ENCODE measurements at regions not wholly inside any gene's neighbourhood (a gene's known extent, or its start where the extent isn't known, plus 50 kb on each side); places are given as distances from the start of the nearest gene placed in this dataset.

DNA sequence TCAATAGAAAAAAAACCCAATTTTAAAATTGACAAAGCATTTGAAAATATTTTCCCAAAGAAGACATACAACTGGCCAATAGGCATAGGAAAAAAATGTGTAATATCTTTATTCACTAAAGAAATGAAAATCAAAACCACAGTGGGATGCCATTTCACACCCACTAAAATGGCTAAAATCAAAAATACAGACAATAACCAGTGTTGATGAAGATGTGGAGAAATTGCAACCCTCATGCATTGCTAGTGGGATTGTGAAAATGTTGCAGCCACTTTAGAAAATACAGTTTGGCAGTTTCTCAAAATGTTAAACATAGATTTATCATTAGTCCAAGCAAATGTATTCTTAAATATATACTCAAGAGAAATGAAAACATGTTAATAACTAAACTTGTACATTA lies 315.1 kb upstream of the GPR149 start:
- no peaks in the 10 kb centered on the region for H3K27me3 ChIP-seq (ENCODE audit: insufficient read depth, low read length)
- no peak overlapping the region for H3K27ac ChIP-seq (ENCODE audit: low read depth, low read length)
- no peaks in the 10 kb centered on the region for H3K36me3 ChIP-seq (ENCODE audit: insufficient read depth, low read length)
- Mint-ChIP-seq H3K4me3 (no peak overlapping the region), H3K36me3 (no peaks in the 10 kb centered on the region), H3K4me1 (no peaks in the 10 kb centered on the region), H3K27ac (no peak overlapping the region), H3K27me3 (no peaks in the 10 kb centered on the region), H3K9me3 (peaks cover 0 to 13% (median 8%) of the 10 kb centered on the region in 8 donors)
- no peaks in the 10 kb centered on the region for H3K4me1 ChIP-seq (ENCODE audit: insufficient read depth, low read length)
- POLR2A ChIA-PET (ENCODE audit: partially characterized antibody), result no interaction called here
- CTCF ChIA-PET (ENCODE audit: partially characterized antibody), result no interaction called here
- no peaks in the 10 kb centered on the region for H3K9me3 ChIP-seq (ENCODE audit: control insufficient read depth in 1 of 2, low read length in 2 of 2)
- no peak for DNase-seq
- no peak overlapping the region for H3K4me3 ChIP-seq (ENCODE audit: low read length in 2 of 2)
- intact Hi-C loops (cut with micrococcal nuclease), result no loop called here

DNA sequence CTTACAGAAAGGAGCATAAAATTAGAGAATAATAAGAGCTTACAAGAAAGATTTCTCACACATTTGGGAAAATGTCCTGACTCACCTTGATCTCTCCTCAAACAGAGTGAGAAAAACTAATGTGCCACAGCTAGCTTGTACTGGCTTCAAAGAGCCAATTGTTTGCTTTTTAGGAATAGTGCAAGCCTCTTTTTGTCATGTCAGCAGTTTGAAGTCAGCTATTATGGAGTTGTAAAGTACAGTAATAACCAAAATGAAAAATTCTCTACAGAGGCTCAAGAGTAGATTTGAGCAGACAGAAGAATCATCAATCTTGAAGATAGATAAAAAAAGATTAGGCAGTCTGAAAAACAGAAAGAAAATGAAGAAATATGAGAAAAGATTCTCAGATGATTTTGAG lies 313.4 kb upstream of the GPR149 start:
- CTCF ChIA-PET (ENCODE audit: partially characterized antibody), result no interaction called here
- no peaks in the 10 kb centered on the region for H3K36me3 Mint-ChIP-seq

GRCh38 chr3:154734468-154734867 lies 304.5 kb upstream of the GPR149 start:
- ChIA-PET POLR2A (ENCODE audit: partially characterized antibody) (no interaction called here), CTCF (ENCODE audit: partially characterized antibody) (no interaction called here)
- Histone ChIP-seq H3K27ac (ENCODE audit: low read depth, low read length) (no peak overlapping the region), H3K9me3 (ENCODE audit: control insufficient read depth in 1 of 2, low read length in 2 of 2) (no peaks in the 10 kb centered on the region), H3K4me1 (ENCODE audit: insufficient read depth, low read length) (no peaks in the 10 kb centered on the region), H3K36me3 (ENCODE audit: insufficient read depth, low read length) (no peaks in the 10 kb centered on the region), H3K27me3 (ENCODE audit: insufficient read depth, low read length) (no peaks in the 10 kb centered on the region), H3K4me3 (ENCODE audit: low read length in 2 of 2) (no peak overlapping the region)
- no peak for DNase-seq
- no peaks in the 10 kb centered on the region for H3K36me3 Mint-ChIP-seq
- H3K9me3 Mint-ChIP-seq, result peaks cover 0 to 5% (median under 1%) of the 10 kb centered on the region in 8 donors
- H3K4me3 Mint-ChIP-seq, result no peak overlapping the region
- no peaks in the 10 kb centered on the region for H3K27me3 Mint-ChIP-seq
- H3K27ac Mint-ChIP-seq, result no peak overlapping the region
- H3K4me1 Mint-ChIP-seq, result no peaks in the 10 kb centered on the region
- intact Hi-C loops (cut with micrococcal nuclease), result no loop called here

More for the DNA sequence above, 313.4 kb upstream of the GPR149 start:
- Histone ChIP-seq H3K27ac (ENCODE audit: low read depth, low read length) (no peak overlapping the region), H3K4me3 (ENCODE audit: low read length in 2 of 2) (no peak overlapping the region), H3K27me3 (ENCODE audit: insufficient read depth, low read length) (no peaks in the 10 kb centered on the region), H3K36me3 (ENCODE audit: insufficient read depth, low read length) (no peaks in the 10 kb centered on the region), H3K4me1 (ENCODE audit: insufficient read depth, low read length) (no peaks in the 10 kb centered on the region), H3K9me3 (ENCODE audit: control insufficient read depth in 1 of 2, low read length in 2 of 2) (no peaks in the 10 kb centered on the region)
- Mint-ChIP-seq H3K4me3 (no peak overlapping the region), H3K9me3 (peaks cover 0 to 14% (median 10%) of the 10 kb centered on the region in 8 donors), H3K27me3 (no peaks in the 10 kb centered on the region), H3K4me1 (no peaks in the 10 kb centered on the region), H3K27ac (no peak overlapping the region)
- POLR2A ChIA-PET (ENCODE audit: partially characterized antibody), result no interaction called here
- intact Hi-C loops (cut with micrococcal nuclease), result no loop called here
- no peak for DNase-seq

DNA sequence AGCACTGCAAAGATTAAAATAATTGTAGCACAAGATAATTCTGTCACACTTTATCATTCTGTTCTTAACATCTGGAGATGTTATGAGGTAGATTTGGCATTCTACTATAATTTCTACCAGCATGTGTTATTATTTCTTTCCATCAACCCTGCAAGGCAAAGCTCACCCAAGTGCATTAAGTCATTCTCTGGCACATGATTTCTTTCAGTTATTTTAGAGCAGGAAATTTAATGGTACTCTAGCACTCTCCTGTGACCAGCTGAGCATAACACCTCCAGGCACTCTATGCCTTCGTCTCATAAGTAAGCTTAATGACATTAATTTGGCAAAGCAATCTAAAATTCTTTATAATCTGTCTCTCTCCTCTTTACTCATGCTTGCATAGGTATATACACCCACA lies 300.2 kb upstream of the GPR149 start:
- no peak overlapping the region for H3K4me3 ChIP-seq (ENCODE audit: low read length in 2 of 2)
- H3K27ac ChIP-seq (ENCODE audit: low read depth, low read length), result no peak overlapping the region
- no peaks in the 10 kb centered on the region for H3K36me3 Mint-ChIP-seq
- no peaks in the 10 kb centered on the region for H3K4me1 Mint-ChIP-seq
- ChIA-PET CTCF (ENCODE audit: partially characterized antibody) (no interaction called here), POLR2A (ENCODE audit: partially characterized antibody) (no interaction called here)
- H3K4me1 ChIP-seq (ENCODE audit: insufficient read depth, low read length), result no peaks in the 10 kb centered on the region
- no peaks in the 10 kb centered on the region for H3K27me3 ChIP-seq (ENCODE audit: insufficient read depth, low read length)
- no peaks in the 10 kb centered on the region for H3K9me3 ChIP-seq (ENCODE audit: control insufficient read depth in 1 of 2, low read length in 2 of 2)
- H3K27ac Mint-ChIP-seq, result peak overlapping the region in 1 of 7 donors; percentile 3
- intact Hi-C loops (cut with micrococcal nuclease), result no loop called here
- H3K4me3 Mint-ChIP-seq, result no peak overlapping the region
- no peaks in the 10 kb centered on the region for H3K36me3 ChIP-seq (ENCODE audit: insufficient read depth, low read length)
- no peak for DNase-seq
- no peaks in the 10 kb centered on the region for H3K27me3 Mint-ChIP-seq
- peaks cover 0 to 7% (median 0%) of the 10 kb centered on the region in 8 donors for H3K9me3 Mint-ChIP-seq

- intact Hi-C loops (cut with micrococcal nuclease), result no loop called here
These were observed 299.8 kb upstream of the GPR149 start for GRCh38 chr3:154729741-154730140.

DNA sequence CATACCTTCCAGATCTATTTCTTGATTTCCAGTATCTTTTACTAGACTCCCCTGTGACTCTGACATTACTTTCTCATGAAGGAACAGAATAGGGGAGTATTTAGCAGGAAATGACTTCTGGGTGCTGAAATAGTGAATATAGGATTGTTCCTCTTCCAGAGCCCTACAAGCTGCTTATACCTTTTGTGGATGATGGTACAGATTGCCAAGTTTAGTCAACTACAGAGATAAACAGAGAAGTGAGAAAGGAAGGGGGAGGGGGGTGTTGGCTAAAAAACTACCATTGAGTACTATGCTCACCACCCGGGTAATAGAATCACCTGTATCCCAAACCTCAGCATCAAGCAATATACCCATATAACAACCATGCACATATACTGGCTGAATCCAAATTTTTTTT lies 298.3 kb upstream of the GPR149 start:
- no peak overlapping the region for H3K4me3 Mint-ChIP-seq

More at GRCh38 chr3:154729741-154730140, 299.8 kb upstream of the GPR149 start:
- Mint-ChIP-seq H3K36me3 (no peaks in the 10 kb centered on the region), H3K9me3 (peaks cover 0 to 7% (median 0%) of the 10 kb centered on the region in 8 donors), H3K4me3 (no peak overlapping the region), H3K4me1 (no peaks in the 10 kb centered on the region), H3K27me3 (no peaks in the 10 kb centered on the region), H3K27ac (no peak overlapping the region)
- no peak overlapping the region for H3K27ac ChIP-seq (ENCODE audit: low read depth, low read length)
- ChIA-PET POLR2A (ENCODE audit: partially characterized antibody) (no interaction called here), CTCF (ENCODE audit: partially characterized antibody) (no interaction called here)
- no peaks in the 10 kb centered on the region for H3K9me3 ChIP-seq (ENCODE audit: control insufficient read depth in 1 of 2, low read length in 2 of 2)
- H3K4me1 ChIP-seq (ENCODE audit: insufficient read depth, low read length), result no peaks in the 10 kb centered on the region
- DNase-seq, result no peak
- H3K36me3 ChIP-seq (ENCODE audit: insufficient read depth, low read length), result no peaks in the 10 kb centered on the region
- no peaks in the 10 kb centered on the region for H3K27me3 ChIP-seq (ENCODE audit: insufficient read depth, low read length)
- no peak overlapping the region for H3K4me3 ChIP-seq (ENCODE audit: low read length in 2 of 2)

GRCh38 chr3:154720921-154721320 lies 290.9 kb upstream of the GPR149 start:
- H3K36me3 ChIP-seq (ENCODE audit: insufficient read depth, low read length), result no peaks in the 10 kb centered on the region
- no peak overlapping the region for H3K27ac ChIP-seq (ENCODE audit: low read depth, low read length)
- ChIA-PET POLR2A (ENCODE audit: partially characterized antibody) (no interaction called here), CTCF (ENCODE audit: partially characterized antibody) (no interaction called here)
- no peaks in the 10 kb centered on the region for H3K27me3 Mint-ChIP-seq
- H3K36me3 Mint-ChIP-seq, result no peaks in the 10 kb centered on the region
- H3K4me3 ChIP-seq (ENCODE audit: low read length in 2 of 2), result no peak overlapping the region
- DNase-seq, result no peak
- peaks cover 0 to 4% (median 0%) of the 10 kb centered on the region in 8 donors for H3K9me3 Mint-ChIP-seq
- no peaks in the 10 kb centered on the region for H3K4me1 ChIP-seq (ENCODE audit: insufficient read depth, low read length)
- H3K4me3 Mint-ChIP-seq, result no peak overlapping the region
- H3K27ac Mint-ChIP-seq, result no peak overlapping the region
- H3K27me3 ChIP-seq (ENCODE audit: insufficient read depth, low read length), result no peaks in the 10 kb centered on the region
- H3K4me1 Mint-ChIP-seq, result no peaks in the 10 kb centered on the region
- intact Hi-C loops (cut with micrococcal nuclease), result no loop called here
- H3K9me3 ChIP-seq (ENCODE audit: control insufficient read depth in 1 of 2, low read length in 2 of 2), result no peaks in the 10 kb centered on the region

More for the DNA sequence above, 298.3 kb upstream of the GPR149 start:
- Mint-ChIP-seq H3K4me1 (no peaks in the 10 kb centered on the region), H3K27ac (no peak overlapping the region), H3K27me3 (no peaks in the 10 kb centered on the region), H3K9me3 (peaks cover 0 to 7% (median 0%) of the 10 kb centered on the region in 8 donors), H3K36me3 (no peaks in the 10 kb centered on the region)
- CTCF ChIA-PET (ENCODE audit: partially characterized antibody), result no interaction called here
- POLR2A ChIA-PET (ENCODE audit: partially characterized antibody), result no interaction called here
- H3K36me3 ChIP-seq (ENCODE audit: insufficient read depth, low read length), result no peaks in the 10 kb centered on the region
- intact Hi-C loops (cut with micrococcal nuclease), result no loop called here
- H3K9me3 ChIP-seq (ENCODE audit: control insufficient read depth in 1 of 2, low read length in 2 of 2), result no peaks in the 10 kb centered on the region
- no peaks in the 10 kb centered on the region for H3K4me1 ChIP-seq (ENCODE audit: insufficient read depth, low read length)
- H3K4me3 ChIP-seq (ENCODE audit: low read length in 2 of 2), result no peak overlapping the region
- DNase-seq, result no peak
- no peak overlapping the region for H3K27ac ChIP-seq (ENCODE audit: low read depth, low read length)
- H3K27me3 ChIP-seq (ENCODE audit: insufficient read depth, low read length), result no peaks in the 10 kb centered on the region

DNA sequence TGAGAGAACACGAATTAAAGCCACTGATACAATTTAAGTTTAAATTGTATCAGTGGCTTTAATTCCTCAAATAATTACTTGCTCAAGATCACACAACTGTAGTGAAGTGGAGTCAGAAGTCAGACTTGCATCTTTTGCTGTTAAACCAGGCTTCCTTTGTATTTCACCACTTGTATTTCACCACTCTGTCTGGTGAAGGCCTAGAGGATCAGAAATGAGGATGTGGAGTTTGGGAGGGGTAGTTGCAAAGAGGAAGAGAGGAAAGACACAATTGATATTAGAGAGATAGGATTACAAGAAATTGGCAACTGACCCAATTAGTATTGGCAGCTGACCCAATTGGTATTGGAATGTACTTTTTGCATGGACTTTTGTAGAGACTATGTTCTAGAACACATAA lies 288.1 kb upstream of the GPR149 start:
- Histone ChIP-seq H3K36me3 (ENCODE audit: insufficient read depth, low read length) (no peaks in the 10 kb centered on the region), H3K4me1 (ENCODE audit: insufficient read depth, low read length) (no peaks in the 10 kb centered on the region), H3K9me3 (ENCODE audit: control insufficient read depth in 1 of 2, low read length in 2 of 2) (no peaks in the 10 kb centered on the region), H3K4me3 (ENCODE audit: low read length in 2 of 2) (no peak overlapping the region), H3K27me3 (ENCODE audit: insufficient read depth, low read length) (no peaks in the 10 kb centered on the region), H3K27ac (ENCODE audit: low read depth, low read length) (no peak overlapping the region)
- Mint-ChIP-seq H3K4me3 (no peak overlapping the region), H3K27ac (no peak overlapping the region), H3K9me3 (peaks cover 0 to 4% (median 0%) of the 10 kb centered on the region in 8 donors), H3K27me3 (no peaks in the 10 kb centered on the region), H3K4me1 (no peaks in the 10 kb centered on the region), H3K36me3 (no peaks in the 10 kb centered on the region)
- no peak for DNase-seq
- intact Hi-C loops (cut with micrococcal nuclease), result no loop called here
- ChIA-PET CTCF (ENCODE audit: partially characterized antibody) (no interaction called here), POLR2A (ENCODE audit: partially characterized antibody) (no interaction called here)
